Limb (tissue), 2 donors: ENCODE measurements at regions not wholly inside any gene's neighbourhood (a gene's known extent, or its start where the extent isn't known, plus 50 kb on each side); places are given as distances from the start of the nearest gene placed in this dataset.
"Not testable (repeated sequence)": the region's sequence is repeated elsewhere in the genome, so short reads cannot be mapped to it uniquely, and the experiment has no call there.

Experiments used
- DNase-seq, 2 donors: peaks; one replicate each; pipeline ENCODE4 v3.0.0-alpha.2; 2016; ENCODE audit errors: extremely low spot score in 2 of 2

- DNase-seq = no peak
Measured at GRCh38 chr5:96209829-96210228, 223.2 kb downstream of the PCSK1 start.

GRCh38 chr5:96207420-96207819 is 225.6 kb downstream of the PCSK1 start:
- DNase-seq = no peak

DNA sequence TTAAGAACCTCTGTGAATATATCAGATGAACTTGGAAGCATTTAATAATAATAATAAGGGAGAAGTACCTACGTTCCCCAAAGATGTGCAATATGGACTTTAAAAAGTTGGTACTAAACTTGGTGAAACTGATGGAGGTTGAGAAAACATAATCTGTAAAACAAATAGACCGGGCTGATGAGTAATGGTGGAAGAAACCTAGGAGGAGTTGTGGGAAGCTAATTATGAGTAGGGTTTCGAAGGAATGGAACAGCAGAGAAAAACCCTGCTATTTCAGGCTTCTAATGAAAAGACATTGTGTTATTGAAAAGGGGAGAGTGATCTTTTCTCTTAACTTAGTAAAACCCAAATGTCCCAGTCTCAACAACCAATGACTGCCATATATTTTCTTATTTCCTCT is 229.3 kb downstream of the PCSK1 start:
- DNase-seq = no peak

DNA sequence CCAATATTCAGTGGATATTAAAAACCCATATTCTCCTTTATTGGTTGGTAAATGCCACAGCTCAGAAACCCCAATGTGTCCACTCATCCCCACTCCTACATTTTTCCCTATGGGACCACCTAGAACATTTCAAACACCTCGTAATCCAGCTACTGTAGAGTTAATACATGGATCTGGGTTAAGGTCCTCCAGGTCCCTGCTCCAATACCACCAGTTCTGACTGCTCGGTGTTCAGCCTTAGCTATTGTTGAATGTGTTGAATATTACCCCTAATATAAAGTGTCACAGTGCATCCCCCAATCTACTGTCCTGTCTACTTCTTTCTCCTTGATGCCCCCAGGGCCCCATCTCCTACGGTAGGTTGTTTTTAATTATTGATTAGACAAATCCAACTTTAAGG is 231.5 kb downstream of the PCSK1 start:
- DNase-seq = no peak

DNA sequence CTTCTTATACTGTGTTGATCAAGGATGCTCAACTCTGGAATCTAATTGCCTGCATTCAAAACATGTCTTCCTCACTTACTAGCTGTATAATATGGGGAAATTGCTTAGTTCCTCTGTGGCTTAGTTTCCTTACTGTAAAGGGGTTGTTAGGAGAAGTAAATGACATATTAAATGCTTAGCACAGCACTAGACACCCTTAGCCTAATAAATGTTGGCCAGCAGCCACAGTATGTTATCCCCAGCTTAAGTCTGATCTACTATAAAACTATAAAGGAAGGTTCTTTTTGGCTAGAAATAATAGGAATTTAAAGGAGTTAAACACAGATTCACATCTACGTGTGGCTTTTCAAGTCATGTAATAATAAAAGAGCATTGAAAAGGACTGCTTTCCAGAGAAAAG is 232.4 kb downstream of the PCSK1 start:
- DNase-seq = no peak

DNA sequence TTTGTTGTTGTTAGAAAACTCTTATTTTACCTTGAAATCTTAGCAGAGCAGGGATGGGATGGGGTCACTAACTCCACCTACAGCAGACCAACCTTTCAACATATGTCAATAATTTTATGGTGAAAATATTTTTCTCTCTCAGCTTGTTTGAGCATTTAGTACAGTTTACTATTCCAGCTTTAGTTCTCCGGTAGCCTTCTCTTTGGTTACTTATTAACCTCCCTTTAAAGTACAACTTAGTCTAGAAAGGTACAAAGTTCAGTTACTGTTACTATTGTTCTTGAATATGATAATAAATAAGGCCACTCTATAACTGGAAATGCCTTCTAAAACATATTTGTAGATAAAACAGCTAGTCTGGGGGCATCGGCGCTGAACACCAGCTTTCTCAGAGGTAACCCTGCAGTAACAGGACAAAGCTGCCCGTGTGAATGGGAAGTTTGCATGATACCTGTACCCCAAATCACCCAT is 233.3 kb downstream of the PCSK1 start:
- DNase-seq = no peak

GRCh38 chr5:96198356-96199058 is 234.5 kb downstream of the PCSK1 start:
- DNase-seq = no peak

DNA sequence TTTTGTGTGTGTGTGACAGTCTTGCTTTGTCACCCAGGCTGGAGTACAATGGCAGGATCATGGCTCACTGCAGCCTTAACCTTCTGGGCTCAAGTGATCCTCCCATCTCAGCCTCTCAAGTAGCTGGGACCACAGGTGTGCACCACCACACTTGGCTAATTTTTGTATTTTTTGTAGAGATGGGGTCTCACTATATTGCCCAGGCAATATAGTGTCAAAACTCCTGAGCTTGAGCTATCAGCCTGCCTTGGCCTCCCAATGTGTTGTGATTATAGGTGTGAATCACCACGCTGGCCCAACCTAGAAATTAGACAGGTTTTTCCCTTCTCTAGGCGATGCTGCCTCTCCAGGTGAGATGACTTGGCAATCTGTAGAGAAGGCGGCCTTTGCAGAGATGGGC is 235.3 kb downstream of the PCSK1 start:
- not testable (repeated sequence) for DNase-seq

DNA sequence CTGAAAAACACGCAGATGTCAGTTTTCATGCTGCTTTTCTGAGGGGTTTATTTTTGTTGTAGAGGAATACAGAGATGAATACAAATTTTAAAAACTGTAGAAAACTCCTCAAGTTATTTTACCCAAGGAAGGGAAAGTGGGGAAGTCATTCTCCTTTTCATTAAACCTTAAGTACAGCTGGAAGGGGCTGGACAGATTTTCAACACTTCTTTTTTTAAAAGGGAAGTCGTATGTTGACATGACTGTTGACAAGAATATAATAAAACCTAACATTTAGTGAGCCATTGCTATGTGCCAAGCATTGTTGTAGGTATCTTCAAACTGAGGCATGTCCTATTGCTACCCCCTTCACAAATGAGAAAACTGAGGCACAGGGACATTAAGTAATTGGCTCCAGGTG is 235.7 kb upstream of the ELL2 start:
- DNase-seq = no peak

- no peak for DNase-seq
Measured at GRCh38 chr5:96196890-96197289, 235.2 kb upstream of the ELL2 start.

DNA sequence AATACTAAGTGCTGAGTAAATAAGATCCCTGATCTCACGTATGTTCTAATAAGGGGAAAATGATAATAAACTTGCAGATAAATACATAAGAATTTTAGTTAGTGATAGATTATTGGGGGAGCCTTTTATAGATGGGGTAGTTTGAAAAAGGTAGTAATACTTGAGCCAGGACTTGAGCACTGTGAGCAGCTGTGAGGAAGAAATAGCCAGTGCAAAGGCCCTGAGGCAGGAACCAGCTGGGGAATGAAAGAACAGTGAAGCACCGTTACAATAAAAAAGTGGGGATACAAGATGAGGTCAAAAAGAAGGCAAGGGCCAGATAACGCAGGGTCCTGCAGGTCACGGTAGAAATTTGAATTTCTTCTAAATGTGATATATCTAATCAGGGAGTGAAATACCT is 234.8 kb upstream of the ELL2 start:
- no peak for DNase-seq

- DNase-seq = no peak
Measured at GRCh38 chr5:96195123-96195522, 233.5 kb upstream of the ELL2 start.

DNA sequence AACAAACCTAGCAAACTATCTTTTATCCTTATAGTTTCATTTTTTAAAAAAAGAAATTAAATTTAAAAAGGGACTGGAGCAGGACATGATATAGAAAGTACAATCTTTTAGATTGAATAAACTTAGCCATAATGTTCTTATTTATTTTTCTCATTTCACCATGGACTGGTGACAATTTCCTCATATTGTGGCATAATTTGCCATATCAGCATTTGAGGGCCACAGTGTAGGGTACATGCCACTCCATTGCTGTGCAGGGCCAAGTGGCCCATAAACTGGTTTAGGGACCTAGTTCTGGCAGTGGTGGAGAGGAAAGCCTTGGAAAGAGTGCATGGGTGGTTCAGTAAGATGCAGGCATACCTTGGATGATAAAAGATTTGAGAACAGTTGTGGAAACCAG is 232.9 kb upstream of the ELL2 start:
- no peak for DNase-seq

DNA sequence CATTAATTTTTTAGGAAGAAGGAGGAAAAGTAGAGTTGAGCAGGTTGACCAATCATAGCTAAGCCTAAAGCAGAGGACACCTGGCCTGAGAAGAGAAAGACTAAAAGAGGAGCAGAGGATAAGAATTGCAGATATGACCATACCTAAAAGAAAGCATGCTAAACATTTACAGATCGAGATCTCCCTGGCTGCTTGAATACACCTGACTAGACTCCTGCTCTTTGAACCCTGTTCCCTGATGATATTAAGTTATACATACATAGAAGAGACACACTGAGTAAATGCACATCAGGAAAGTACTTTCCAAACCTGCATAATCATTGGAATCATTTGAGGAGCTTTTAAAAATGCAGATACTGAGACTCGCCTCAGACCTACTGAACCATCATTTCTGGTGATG is 232.3 kb upstream of the ELL2 start:
- DNase-seq = no peak

DNA sequence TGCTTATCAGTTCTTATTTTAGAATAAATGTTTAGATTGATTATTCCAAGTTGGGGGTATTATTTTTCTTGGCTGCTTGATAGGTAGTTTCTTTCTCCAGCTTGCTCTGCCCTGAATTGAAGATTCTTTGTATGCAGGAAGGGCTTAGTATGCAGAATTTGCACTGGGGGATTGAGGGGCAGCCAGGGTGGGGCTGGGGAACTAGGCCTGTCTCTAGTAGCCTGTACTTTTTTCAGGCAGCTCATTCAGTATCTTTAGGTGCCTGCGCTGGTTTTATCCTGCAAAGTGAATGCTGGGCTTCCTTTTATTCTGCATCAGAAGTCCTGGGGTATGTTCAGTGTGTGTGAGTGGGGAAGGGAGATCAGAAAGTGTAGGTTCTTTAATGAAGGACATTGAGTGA is 228.3 kb upstream of the ELL2 start:
- no peak for DNase-seq

DNA sequence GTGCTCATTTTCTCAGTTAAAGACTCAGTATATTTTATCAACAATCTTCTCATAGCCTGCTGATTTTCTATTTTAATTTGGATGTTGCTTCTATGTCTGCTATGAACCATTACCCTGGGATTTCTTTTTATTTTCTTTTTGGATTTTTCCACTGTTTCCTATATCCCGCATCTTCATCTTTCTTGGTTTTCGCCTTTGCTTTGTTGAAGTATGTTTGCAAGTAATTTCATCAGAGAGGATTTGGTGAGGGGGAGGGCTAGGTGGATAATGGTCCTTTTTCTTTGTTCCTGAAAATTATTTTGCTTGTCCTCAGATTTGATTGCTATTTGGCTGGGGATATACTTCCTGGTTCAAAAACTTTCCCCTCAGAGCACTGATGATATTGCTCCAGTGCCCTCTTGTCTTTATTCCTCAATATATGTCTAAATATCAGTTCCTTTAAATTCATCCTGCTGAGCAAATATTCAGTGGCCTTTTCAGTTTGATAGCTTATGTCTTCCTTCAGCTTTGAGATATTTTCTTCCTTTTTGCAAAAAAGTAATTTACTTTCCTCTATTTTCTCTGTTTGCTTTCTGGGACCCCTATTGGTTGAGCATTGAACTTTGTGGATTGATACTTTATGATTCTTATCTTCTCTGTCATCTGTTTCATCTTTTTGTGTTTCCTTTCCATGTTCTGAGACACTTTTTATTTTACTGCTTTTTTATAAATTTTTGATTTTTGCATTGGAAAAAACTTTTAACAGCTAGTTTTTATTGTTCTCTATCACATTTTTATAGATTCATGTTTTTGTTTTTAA is 227.6 kb upstream of the ELL2 start:
- DNase-seq = no peak

- no peak for DNase-seq
Measured at GRCh38 chr5:96187309-96188027, 225.8 kb upstream of the ELL2 start.

DNA sequence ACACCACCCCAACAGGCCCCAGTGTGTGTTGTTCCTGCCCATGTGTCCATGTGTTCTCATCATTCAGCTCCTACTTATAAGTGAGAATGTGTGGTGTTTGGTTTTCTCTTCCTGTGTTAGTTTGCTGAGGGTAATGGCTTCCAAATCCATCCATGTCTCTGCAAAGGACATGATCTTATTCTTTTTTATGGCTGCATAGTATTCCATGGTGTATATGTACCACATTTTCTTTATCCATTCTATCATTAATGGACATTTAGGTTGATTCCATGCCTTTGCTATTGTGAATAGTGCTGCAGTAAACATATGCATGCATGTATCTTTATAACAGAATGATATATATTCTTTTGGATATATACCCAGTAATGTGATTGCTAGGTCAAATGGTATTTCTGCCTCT is 222.9 kb upstream of the ELL2 start:
- not testable (repeated sequence) for DNase-seq

DNA sequence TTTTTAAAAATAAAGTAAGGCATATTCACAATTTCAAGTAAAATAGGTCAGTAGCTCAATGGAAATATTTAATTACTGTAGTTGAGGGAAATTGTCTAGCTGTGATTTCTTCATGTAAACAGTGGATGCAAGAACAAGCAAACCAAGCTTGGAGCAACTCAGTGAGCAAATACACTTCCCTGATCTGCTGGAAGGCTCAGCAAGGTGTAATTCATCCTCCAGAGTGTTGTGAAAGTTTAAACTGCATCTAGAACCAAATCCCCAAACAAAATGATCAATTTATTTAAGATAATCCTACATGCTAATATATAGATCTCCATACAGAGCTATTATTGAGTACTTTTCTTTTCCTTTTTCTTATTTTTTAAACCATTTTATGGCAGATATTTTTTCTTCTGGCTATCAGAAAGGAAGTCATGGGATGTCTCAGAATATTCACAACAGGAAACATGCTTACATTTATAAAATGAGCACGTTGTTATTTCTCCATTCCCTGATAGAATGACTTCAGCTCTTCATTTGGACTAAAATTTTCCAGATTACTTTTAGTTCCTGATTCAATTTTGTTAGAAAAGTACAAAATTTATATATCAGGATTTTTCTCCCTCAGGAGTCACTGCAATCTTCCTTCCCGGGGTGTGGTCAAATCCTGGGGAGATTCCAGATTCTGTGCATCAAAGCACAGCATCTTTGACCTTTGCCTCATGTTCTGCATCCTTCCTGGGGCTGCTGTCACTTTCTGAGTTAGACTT is 219.2 kb upstream of the ELL2 start:
- no peak for DNase-seq

DNA sequence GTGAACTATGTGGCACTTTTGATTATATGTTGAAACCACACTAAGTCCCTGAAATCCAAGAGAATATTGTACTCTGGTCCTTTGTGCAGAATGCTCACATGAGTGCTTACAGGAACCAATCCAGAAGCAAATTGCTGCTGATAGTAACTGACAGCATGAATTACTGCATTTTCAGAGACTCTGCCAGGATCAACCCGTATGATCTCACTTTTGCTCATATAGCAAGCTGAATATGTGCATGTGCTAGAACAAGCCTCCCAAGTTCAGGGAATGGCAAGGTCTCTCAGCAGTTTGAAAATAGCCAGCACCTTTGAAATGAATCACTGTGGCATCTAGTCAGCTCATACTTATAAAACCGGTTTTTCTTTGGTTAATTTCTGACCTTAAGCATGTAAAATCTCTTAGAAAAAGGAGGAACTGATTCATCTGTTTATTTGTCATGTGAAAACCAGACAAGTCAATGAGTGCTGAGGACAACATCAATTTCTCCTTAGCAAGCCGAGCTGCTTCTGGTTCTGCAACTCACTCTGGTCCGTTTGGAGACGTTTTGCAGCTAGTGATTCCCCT is 215.7 kb upstream of the ELL2 start:
- DNase-seq = no peak

DNA sequence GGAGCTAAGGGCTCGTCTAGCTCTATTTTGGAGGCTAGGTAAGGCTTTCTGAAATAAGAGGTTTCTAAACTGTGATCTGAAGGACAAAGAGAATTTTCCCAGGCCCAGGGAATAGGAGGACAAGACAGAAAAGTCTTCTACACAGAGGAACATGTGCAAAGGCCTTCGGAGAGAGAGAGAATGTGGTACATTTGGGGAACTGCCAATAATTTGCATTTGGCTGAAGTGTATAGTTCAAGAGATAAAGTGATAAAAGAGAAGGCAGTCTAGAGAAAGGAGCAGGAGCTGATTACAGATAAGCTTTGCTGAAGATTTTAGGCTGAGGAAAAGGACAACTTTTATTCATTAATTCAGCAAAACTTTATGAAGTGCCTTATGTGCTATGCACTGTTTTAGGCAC is 214.4 kb upstream of the ELL2 start:
- DNase-seq = no peak
